Suprapubic skin (tissue), 4 donors: ENCODE measurements at regions not wholly inside any gene's neighbourhood (a gene's known extent, or its start where the extent isn't known, plus 50 kb on each side); places are given as distances from the start of the nearest gene placed in this dataset.

ENCODE experiments used
- CTCF ChIP-seq, 2 donors: fragments of 200-600 bp in 1 of 2; fragments of 450-650 bp in 1 of 2; sonication (generic) in 1 of 2; IDR thresholded peaks; one replicate each; pipeline ENCODE4 v1.5.1; 2016 to 2019; ENCODE audit warnings: antibody characterized with exemption in 2 of 2, mild to moderate bottlenecking in 1 of 2, moderate library complexity in 1 of 2
- EP300 ChIP-seq: sonication (generic); formaldehyde crosslinking; IDR thresholded peaks from one replicate; pipeline ENCODE4 v1.6.1; 2017; ENCODE audit warnings: antibody characterized with exemption
- POLR2A ChIP-seq, 2 donors: fragments of 450-650 bp; IDR thresholded peaks; one replicate each; pipeline ENCODE4 v1.6.1; 2017; ENCODE audit warnings: antibody characterized with exemption in 2 of 2, mild to moderate bottlenecking in 2 of 2, moderate library complexity in 2 of 2
- POLR2AphosphoS5 ChIP-seq, 3 donors: sonication (generic); formaldehyde crosslinking; IDR thresholded peaks; one replicate each; pipeline ENCODE4 v1.6.1; 2017; ENCODE audit warnings: antibody characterized with exemption in 3 of 3

- TF ChIP-seq CTCF (IDR thresholded peaks at IDR 0.05) (no peak), POLR2A (IDR thresholded peaks at IDR 0.05) (no peak), EP300 (no peak), POLR2AphosphoS5 (IDR thresholded peaks at IDR 0.05) (no peak)
These were observed 51.2 kb upstream of the PCBD1 start for GRCh38 chr10:70939441-70940003.
